Sigmoid colon (tissue), 4 donors: ENCODE measurements at regions not wholly inside any gene's neighbourhood (a gene's known extent, or its start where the extent isn't known, plus 50 kb on each side); places are given as distances from the start of the nearest gene placed in this dataset.
"Not testable (repeated sequence)": the region's sequence is repeated elsewhere in the genome, so short reads cannot be mapped to it uniquely, and the experiment has no call there.

ENCODE experiments used
- CTCF ChIP-seq, 4 experiments: fragments of 450-650 bp in 3 of 4; fragments of 200-600 bp in 1 of 4; IDR thresholded peaks; one replicate each; pipeline ENCODE4 v1.5.1; 2016 to 2019; ENCODE audit warnings: antibody characterized with exemption in 4 of 4, mild to moderate bottlenecking in 3 of 4, moderate library complexity in 2 of 4
- EP300 ChIP-seq, 4 donors: sonication (generic); formaldehyde crosslinking; IDR thresholded peaks; one replicate each; pipeline ENCODE4 v1.6.1; 2017; ENCODE audit warnings: antibody characterized with exemption in 4 of 4
- POLR2A ChIP-seq, 2 donors: fragments of 450-650 bp; IDR thresholded peaks; one replicate each; pipeline ENCODE4 v1.6.1; 2016; ENCODE audit warnings: antibody characterized with exemption in 2 of 2, mild to moderate bottlenecking in 2 of 2, moderate library complexity in 2 of 2
- POLR2AphosphoS5 ChIP-seq, 4 donors: sonication (generic); formaldehyde crosslinking; IDR thresholded peaks; one replicate each; pipeline ENCODE4 v1.6.1; 2017; ENCODE audit warnings: antibody characterized with exemption in 4 of 4

GRCh38 chr6:105858639-105859038 is 227.5 kb upstream of the PRDM1 start:
- TF ChIP-seq CTCF, POLR2A, POLR2AphosphoS5, EP300 (IDR thresholded peaks at IDR 0.05): not testable (repeated sequence)
